ENCODE measurements at regions not wholly inside any gene's neighbourhood (a gene's known extent, or its start where the extent isn't known, plus 50 kb on each side); places are given as distances from the start of the nearest gene placed in this dataset.

GRCh38 chr6:121660277-121660676, 224.8 kb downstream of the GJA1 start:
- TF ChIP-seq CTCF (conservative IDR thresholded peaks at IDR 0.05), result no peak
- no peak overlapping the region for H3T11ph ChIP-seq (ENCODE audit: low read length)

More at GRCh38 chr6:121660277-121660676, 224.8 kb downstream of the GJA1 start:
- no peak overlapping the region for H3K14ac ChIP-seq (ENCODE audit: insufficient read depth, low read length)
- H3K27me3 ChIP-seq (ENCODE audit: insufficient read depth, low read length), result no peaks in the 10 kb centered on the region
- no peak overlapping the region for H4K91ac ChIP-seq (ENCODE audit: insufficient read length, low read depth, low read length)
- no peaks in the 10 kb centered on the region for H3K9me3 ChIP-seq (ENCODE audit: control insufficient read depth, low read depth, low read length)
- no CpG with 5 or more reads among the region's 3 CpGs for WGBS (ENCODE audit: extremely low coverage, insufficient read length, low lambda C conversion rate)
- H2AFZ ChIP-seq (ENCODE audit: low read length), result peak overlapping the region; percentile 73
- no peak overlapping the region for H3K27ac Mint-ChIP-seq
- no peak overlapping the region for H3K4ac ChIP-seq (ENCODE audit: low read depth, low read length)
- no peak overlapping the region for H3K9ac ChIP-seq (ENCODE audit: extremely low read depth, insufficient read length, low read length)
- H3K27me3 Mint-ChIP-seq (ENCODE audit: low read depth), result no peaks in the 10 kb centered on the region
- H3K18ac ChIP-seq (ENCODE audit: insufficient read length, low read depth, low read length), result no peak overlapping the region
- no peaks in the 10 kb centered on the region for H3K4me1 Mint-ChIP-seq
- no peak overlapping the region for H3K4me2 ChIP-seq (ENCODE audit: insufficient read depth, insufficient read length, low read length)
- H3K27ac ChIP-seq (ENCODE audit: insufficient read length, low read depth, low read length), result no peak overlapping the region
- no peak for DNase-seq
- no peaks in the 10 kb centered on the region for H3K79me1 ChIP-seq (ENCODE audit: insufficient read depth, low read depth, low read length, poor library complexity, severe bottlenecking)
- no peaks in the 10 kb centered on the region for H3K23me2 ChIP-seq (ENCODE audit: insufficient read length, low read depth, low read length, poor library complexity, severe bottlenecking)
- no peaks in the 10 kb centered on the region; a peak in 1 of 5 replicates for H3K9me3 Mint-ChIP-seq
- H3K23ac ChIP-seq (ENCODE audit: insufficient read length, low read depth, low read length), result no peak overlapping the region
- H2BK12ac ChIP-seq (ENCODE audit: insufficient read length, low read depth, low read length), result no peak overlapping the region
- no peak overlapping the region for H2BK15ac ChIP-seq (ENCODE audit: low read depth, low read length)
- H3K4me1 ChIP-seq (ENCODE audit: insufficient read depth, low read length), result no peaks in the 10 kb centered on the region
- no peaks in the 10 kb centered on the region for H3K79me2 ChIP-seq (ENCODE audit: insufficient read depth, low read length)
- no peak overlapping the region for H2BK120ac ChIP-seq (ENCODE audit: low read depth, low read length, poor library complexity, severe bottlenecking)
- no peak overlapping the region for H2BK5ac ChIP-seq (ENCODE audit: insufficient read length, low read length)
- no peak overlapping the region for H2AK5ac ChIP-seq (ENCODE audit: insufficient read length, low read length)
- no peak overlapping the region for H4K8ac ChIP-seq (replicated peaks; ENCODE audit: insufficient read length, low read depth, low read length)
- no peaks in the 10 kb centered on the region for H4K20me1 ChIP-seq (ENCODE audit: control insufficient read depth, insufficient read depth, insufficient read length)
- no peaks in the 10 kb centered on the region for H3K36me3 Mint-ChIP-seq (ENCODE audit: insufficient read depth in 1 of 3, low read depth in 3 of 3)
- H3K56ac ChIP-seq (ENCODE audit: insufficient read length, low read depth, low read length), result no peak overlapping the region
- no peak overlapping the region for H4K5ac ChIP-seq (ENCODE audit: insufficient read length, low read depth, low read length)
- no peak overlapping the region for H3K4me3 Mint-ChIP-seq
- no peak overlapping the region for H2BK20ac ChIP-seq (ENCODE audit: low read depth, low read length, poor library complexity, severe bottlenecking)

Measured in H9 (cell line).